ENCODE measurements at regions not wholly inside any gene's neighbourhood (a gene's known extent, or its start where the extent isn't known, plus 50 kb on each side); places are given as distances from the start of the nearest gene placed in this dataset.
"Not testable (repeated sequence)": the region's sequence is repeated elsewhere in the genome, so short reads cannot be mapped to it uniquely, and the experiment has no call there.

DNA sequence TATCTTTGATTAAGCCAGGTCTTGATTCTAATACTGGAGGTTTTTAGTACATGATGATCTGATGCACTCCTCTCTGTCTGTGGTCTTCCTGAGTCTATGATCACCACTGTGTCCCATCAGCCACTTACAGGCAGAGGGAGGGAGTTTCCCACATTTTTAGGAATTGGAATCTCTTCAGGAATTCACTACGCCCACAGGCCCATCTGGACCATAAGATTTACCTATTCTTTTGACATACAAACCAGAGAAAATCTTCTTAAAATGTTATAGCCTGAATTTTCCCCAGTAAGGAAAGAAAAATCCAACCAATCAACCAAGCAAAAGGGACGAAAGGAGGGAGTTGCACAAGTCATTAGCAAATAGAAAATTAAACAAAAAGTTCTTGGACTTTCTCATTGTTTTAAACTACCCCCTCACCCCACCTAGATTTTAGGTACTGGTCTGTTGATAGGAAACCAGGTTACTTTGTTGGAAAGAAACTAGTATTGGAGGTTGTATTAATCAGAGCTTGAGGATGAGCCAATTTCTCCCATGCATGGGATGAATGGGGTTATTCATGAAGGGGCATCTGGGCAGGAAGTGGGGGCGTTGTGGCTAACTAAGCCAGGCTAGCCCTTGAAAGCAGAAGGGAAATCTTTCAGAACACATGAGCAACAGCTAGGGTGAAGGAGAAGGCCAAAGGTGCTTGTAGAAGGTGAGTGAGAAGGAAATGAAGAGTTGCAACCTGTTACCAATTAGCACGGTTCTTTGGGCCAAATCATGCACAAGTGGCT is 328.2 kb upstream of the MEX3C start:
- no peak for DNase-seq

DNA sequence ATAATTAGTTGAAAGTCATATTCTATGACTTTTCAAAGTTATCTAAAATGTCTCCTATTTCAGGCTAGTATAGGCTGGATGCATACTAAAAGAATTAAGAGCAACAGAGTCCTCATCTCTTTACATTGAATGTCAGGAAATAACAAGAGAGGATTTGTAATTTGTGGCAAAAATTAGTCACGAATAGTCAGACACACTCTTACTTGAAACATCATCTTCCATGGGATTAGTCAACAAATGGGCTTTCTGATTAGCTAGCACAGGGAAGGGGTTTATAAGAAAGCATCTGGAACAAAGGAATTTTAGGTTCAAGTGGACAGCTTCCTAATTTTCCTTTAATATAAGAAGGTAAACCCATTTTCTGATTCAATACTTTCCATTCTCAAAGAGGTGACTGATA is 330.3 kb upstream of the MEX3C start:
- DNase-seq = no peak

DNA sequence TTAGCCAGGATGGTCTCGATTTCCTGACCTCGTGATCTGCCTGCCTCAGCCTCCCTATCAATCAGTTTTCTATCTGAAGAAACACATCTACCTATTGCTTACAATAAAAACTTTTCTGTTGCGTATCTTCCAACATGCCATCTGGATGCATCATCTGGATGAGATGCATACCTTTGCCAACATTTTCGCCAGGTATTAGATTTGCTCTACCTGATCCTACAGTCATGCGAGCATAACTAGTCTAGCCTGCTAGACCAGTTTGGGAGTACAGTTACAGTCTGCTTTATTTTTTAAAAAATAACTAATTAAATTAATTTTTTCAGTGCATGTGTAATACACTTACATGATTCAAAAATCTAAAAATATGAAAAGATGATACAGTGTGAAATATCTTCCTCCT is 334.0 kb upstream of the MEX3C start:
- DNase-seq = no peak

DNA sequence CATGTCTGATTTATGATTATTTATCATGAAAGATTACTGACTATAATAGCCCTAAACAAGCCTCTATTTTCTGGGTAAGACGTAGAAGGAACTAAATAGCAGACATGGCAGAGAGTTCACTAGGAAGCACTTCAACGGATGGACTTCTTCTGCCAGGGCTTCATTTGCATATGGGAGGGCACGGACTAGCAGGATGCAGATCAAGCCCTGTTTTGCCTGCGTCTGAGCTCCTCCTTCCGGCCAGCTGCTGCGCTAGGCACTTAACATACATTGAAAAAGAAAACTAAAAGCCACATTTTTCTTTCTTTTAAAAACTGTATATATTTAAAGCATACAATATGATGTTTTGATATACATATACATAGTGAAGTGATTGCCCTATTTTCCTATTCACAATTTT is 340.0 kb upstream of the MEX3C start:
- peak; percentile 66 for DNase-seq

DNA sequence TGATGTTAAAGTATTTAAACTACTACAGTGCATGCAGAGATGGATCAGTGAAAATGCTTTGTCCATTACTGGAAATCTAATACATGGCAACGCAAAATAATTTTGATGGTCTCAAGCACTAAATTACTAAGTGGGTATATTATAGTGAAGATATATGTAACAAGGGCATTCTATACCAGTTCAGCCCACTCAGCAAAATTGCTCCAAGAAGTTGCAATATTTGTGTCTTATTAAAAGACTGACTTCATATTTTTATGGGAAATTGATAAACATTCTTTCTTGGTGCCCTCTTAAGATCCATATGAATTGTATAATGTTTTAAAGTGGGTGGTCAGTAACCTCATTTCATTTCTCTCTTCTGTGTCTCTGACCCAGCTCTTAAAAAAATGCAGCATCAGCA is 343.1 kb upstream of the MEX3C start:
- no peak for DNase-seq

DNA sequence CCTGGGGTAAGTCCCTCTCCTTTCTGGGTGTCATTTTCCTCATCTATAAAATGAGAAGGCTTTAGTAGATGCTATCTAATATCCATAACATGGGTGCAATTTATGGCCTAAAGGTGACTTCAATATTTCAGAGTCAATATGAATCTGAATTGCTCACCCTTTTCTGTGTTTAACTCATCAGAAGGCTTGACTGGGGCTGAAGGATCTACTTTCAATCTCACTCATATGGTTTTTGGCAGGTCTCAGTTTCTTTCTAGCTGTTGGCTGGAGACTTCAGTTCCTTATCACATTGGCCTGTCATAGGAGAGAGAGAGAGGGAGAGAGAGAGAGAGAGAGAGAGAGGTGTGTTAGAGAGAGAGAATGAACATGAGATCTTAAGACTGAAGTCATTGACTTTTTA is 343.7 kb upstream of the MEX3C start:
- DNase-seq = no peak

DNA sequence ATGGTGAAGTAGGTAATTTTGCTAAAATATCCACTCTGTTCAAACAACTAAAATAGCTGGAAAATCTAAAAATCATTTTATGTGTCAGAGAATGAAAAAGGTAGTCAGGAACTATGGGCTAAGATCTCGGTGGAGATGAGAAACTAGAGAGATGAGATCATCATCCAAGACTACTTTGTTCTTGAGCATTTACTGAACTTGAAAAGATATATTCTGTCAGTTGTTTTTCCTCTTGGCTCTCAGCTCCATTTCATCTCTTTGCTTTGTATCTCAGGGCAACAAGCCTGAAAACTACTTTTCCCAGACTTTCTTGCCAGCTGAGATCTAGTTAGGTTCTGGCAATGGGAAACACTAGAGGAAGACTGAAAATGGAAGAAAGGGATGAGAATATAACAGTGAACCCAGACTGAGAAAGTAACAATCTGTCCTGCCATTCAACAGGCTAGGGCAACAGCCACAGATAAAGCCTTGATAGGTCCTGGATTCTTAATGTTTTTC is 346.2 kb upstream of the MEX3C start:
- no peak for DNase-seq

DNA sequence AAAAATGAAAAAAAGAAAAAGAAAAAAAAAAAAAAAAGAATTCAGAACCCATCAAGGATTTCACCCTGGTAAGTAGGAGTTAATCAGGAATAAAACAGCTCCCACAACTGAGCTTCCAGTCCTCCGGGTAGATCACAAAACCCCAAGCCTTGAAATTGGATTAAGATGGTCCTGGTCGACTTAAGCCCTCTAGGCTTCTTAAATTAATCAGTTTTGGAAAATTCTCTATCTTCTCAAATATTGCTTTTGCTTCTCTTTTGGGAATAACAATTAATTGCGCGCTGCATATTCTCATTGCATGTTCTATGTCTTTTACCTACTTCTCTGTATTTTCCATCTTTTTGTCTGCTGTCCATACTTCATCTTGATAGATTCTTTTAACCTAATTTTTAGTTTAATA is 348.0 kb upstream of the MEX3C start:
- DNase-seq = no peak

DNA sequence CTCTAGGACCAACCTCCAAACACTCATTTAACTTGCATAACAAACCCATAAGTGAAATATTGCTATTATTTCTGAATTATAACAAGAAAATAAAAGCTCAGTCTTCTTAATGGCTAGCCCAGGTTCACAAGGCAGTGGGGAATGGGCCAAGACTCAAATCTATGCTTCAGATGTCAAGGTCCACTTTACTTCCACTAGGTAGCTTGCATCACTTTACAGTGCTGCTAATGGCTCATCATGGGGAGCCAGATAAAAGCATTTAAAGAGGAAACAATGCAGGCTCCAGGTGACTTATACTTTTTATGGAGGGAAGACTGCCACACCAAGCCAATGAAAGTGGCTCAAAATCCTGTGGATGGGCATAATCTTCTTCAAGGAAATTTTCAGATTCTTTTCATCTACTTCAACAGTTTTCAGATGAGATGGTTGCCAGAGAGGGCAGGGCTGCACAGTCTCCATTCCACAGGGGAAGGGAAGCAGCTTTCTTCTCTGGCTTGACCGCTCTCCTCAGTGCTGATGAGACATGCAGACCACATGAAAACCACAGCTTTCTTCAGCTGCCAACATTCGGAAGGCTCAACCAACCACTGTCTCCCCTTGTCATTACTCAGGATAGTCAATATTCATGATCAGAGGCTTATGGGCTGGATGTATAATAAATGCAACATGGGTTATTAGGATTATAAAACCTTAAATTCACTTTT is 361.9 kb upstream of the MEX3C start:
- no peak for DNase-seq

DNA sequence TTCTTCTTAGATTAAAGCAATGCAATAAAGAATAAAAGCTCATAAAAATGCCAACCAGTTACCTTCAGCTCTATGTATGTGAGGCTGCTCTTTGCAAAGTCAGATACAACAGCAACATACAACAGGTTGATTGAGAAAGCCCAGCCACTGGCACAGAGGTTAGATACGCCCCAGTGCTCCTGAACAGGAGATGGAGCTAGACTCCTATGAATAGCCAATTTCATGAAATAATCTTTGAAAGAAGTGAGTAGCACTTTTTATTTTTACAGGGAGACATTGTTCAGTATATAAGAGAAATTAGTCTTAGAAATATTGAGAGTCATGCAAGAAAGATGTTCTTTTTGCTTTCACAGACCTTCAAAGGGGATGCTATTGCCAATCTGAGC is 362.4 kb upstream of the MEX3C start:
- no peak for DNase-seq

DNA sequence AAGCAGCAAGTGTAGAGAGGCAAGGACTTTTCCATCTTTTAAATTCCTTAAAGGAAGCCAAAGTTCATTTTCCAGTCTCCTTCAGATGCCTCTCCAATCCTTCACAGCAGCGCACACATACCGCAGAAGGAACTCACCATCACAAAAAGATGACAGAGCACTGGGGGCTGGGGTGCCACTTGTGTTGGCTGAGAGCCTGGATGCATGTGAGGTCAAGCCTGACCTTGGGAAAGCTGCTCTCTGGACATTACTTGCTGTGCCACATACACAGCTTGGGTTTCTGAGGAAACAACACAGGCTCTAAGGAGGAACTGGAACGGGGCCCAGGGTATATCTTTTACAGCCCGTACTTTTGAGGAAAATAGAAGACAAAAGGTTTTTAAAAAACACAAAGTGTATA is 364.3 kb upstream of the MEX3C start:
- no peak for DNase-seq

DNA sequence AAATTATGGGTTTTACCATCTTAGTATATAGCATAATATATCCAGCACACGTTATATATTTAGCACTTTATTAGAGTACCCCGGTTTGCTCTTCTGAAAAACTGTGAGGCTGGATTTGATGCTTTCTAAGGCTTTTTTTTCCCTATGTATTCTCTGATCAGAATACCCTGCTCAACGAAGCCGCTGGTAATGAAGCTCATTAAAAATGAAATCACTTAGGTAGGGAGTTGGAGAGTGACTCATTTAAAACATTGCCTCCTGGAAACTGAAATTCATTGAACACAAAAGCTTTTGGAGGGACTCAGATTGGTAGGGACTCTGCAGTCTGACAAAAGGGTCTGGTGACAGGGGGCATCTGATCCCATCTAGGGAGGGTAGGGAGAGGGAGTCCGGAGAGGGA is 365.4 kb upstream of the MEX3C start:
- no peak for DNase-seq

DNA sequence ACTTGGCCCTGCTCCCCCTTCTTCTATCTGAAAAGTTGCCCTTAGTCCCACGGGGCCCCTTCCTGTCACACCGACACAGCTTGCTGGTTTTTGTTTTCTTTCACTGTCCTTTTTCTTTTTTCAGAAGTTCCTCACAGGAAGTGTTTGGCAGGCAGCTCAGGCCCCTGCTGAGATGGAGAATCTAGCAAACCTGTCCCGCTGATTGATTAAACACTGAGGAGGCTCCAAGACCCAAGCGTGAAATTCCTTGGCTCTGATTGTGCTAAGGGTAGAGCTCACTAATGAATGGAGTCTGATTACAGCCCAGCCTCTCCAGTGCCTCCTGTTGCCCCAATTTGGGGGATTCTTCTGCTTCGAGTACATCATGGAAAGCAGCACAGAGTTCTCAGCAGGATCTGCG is 365.9 kb upstream of the MEX3C start:
- DNase-seq = no peak

DNA sequence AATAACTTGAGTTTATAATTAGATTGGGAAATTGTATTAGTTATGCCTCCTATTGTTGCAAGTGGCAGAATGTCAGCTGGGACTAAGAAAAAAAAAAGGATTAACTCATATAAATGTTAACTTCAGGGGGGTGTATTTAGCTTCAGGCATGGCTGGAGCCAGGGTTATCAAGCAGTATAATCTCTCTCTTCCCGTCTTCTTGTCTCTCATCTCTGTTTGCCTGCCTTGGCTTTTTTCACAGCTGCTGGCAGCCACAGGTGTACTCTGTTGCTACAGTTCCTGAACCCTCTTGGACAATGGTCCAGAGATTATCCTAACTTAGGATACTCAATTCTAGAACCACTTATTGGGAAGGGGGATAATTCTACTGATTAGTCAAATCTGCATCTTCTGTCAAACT is 370.7 kb upstream of the MEX3C start:
- no peak for DNase-seq

DNA sequence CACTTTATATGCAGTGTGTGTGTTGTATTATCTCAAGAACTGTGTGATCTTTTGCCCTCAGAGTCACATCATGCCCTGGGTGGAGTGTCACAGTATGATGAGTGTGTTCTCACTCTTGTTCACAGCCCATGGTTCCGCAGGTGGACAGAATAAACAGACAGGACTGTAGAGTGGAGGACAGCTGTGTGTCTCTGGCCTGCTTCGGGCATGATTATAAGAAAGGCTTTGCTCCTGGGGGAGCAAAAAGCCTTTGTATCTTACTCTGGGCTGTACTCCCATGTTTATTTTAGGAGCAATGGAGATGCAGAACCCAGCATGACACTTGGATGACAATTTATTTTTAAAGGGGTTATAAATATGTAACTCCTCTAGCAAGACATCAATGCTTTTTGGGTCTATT is 371.7 kb upstream of the MEX3C start:
- no peak for DNase-seq

DNA sequence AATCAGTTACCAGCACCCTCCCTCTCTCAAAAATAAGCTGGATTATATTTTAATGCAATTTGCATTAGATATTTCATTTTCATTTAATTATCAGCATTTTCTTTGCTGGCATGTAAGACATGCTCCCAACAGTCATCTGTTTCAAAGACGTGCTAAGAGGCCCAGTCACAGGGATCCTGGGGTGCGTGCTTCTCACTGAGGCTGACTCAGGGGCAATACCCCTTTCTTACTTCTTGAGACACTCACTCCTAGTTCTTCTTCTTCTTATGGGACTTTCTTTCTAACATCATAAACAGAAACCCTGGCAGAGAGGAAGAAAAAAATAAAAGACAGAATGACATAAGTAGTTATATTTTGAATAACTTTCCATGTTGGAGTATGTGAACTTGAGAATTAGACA is 372.1 kb upstream of the MEX3C start:
- DNase-seq = no peak

DNA sequence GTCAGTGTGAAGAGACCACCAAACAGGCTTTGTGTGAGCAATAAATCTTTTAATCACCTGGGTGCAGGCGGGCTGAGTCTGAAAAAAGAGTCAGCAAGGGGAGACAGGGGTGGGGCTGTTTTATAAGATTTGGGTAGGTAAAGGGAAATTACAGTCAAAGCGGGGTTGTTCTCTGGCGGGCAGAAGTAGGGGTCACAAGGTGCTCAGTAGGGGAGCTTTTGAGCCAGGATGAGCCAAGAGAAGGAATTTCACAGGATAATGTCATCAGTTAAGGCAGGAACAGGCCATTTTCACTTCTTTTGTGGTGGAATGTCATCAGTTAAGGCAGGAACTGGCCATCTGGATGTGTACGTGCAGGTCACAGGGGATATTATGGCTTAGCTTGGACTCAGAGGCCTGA is 372.6 kb upstream of the MEX3C start:
- DNase-seq = not testable (repeated sequence)

DNA sequence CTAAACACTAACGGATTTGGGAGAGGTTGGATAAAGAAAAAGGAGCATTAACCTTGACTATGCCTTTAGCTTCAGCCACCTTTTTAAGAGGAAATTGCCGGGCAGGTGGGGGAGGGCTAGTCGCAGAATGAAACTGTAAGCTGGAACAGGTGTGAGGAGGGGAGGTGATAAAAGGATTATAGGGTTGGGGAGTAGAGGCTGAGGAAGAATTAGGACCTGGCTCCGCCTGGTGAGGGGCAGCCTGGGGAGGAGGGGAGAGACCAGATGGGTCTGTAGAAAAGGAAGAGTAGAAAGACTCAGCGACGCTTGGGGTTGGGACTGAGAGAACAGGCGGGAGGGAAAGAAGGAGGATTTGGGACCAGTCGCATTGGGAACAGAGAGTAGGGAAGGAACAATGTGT is 376.4 kb upstream of the MEX3C start:
- not testable (repeated sequence) for DNase-seq

DNA sequence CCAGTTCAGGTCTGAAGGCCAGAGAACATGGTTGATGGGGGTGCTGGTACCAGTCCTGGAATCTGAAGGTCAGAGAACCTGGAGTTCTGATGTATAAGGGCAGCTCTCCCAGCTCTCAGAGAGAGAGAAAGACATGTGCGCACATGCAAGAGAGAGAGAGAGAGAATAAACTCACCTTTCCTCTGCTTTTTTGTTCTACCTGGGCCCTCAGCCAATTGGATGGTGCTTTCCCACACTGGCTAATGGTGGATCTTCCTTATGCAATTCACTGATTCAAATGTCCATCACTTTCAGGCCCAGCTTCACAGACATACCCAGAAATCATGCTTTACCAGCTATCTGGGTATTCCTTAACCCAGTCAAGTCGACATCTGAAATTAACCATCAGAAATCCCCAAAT is 377.7 kb upstream of the MEX3C start:
- no peak for DNase-seq

DNA sequence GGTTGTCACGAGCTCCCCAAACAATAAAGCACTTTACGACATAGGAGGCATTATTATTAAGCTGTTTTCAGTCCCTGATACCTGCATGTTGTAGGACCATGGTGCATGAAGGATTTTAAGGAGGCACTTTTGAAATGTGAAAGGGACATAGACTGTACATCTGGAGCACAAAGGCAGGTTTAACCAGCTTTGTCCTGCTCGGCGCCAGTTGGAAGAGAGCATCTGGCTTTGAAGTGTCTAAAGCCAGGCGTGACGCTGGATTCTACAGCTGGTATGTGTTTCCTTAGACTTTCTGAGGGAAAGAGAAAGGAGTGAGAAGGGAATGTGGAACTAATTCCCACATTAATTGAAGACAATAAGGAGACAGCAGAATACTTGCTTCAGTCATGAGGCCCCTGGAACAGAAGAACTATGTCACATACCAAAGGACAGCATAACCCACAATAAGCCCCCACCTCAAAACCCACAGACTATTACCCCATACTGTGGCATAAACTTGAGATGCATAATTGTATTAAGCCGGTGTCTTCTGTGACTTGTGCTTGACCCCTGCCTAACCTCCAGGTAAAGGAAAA is 381.0 kb upstream of the MEX3C start:
- no peak for DNase-seq

DNA sequence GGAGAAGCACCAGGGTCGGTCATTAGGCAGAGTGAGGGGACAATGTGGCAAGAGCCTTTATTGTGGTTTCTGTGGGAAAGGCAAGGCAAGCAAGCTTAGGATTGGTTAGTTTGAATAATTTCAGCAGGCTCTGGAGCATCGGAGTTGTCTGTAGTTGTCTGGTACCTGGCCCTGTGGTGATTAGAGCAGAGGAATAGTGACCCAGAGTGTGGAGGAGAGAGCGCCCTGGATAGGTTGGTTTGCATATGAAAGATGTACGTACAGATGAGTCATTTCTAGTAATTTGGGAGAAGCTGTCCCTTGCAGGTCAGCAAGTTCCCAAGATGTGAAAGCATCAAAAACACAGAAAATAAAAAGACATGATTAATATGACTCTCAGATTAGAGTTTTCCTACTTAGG is 383.1 kb upstream of the MEX3C start:
- DNase-seq = no peak

DNA sequence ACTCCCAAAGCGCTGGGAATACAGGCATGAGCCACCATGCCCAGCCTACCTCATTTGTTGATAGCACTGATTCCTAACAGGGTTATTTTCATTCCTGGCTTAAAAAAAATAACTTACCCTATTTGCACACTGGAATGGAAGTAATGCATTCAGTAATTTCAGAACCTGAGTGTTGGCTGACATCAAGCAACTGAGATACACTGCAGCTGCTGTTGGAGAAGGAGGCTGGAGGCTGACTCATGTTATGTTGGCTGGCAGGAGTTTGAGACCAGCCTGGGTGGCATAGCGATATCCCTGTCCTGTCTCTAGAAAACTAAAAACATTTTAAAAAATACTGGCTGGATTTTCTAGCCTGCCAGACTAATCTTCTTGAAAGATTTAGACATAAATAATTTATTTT is 385.1 kb upstream of the MEX3C start:
- no peak for DNase-seq

DNA sequence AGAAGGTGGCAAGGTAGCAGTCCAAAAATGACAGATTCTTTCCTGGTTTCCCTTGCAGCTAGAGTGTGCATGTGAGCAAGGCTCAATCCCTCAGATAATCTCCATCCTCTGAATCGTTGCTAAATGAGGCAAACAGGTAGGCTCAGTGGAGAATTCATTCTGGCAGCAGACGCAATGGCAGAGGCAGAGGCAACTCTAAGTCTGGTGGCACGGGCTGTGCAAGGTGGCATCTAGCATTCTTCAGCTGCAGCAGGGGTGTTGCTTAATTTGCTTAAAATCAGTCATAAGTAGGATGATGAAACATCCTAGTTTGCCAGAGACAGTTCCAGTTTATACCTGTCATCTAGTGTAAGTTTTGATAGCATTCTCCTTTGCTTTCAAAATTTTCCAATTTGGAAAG is 391.1 kb upstream of the MEX3C start:
- no peak for DNase-seq

DNA sequence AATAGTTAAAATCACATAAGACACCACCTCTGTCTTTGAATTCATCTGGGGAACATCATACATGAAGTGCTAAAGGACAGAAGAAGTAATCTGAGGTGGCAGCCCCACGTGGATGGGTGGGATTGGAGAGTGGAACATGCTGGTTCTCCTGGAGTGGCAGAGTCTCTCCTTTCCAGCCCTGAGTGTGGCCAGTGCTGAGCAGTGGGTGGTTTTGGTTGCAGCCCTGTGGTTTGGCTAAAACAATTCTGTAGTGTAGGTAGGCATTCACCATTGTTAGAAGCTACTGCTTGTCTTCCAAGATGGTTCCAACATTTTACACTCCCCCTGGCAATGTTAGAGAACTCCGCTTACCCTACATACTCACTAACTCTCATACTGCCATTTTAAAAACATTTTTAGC is 396.4 kb upstream of the MEX3C start:
- DNase-seq = no peak

Data from midbrain (tissue), 1 donor.